HEK293 (cell line): ENCODE measurements at regions not wholly inside any gene's neighbourhood (a gene's known extent, or its start where the extent isn't known, plus 50 kb on each side); places are given as distances from the start of the nearest gene placed in this dataset.

Source experiments
- CTCF ChIA-PET: fragments of 350-600 bp; formaldehyde crosslinking; extraction: SDS; loops from one replicate; lab custom pipeline; 2021; ENCODE audit warnings: antibody characterized with exemption; lab: Yijun Ruan, JAX
- POLR2A ChIA-PET: fragments of 300-600 bp; formaldehyde crosslinking; extraction: SDS; loops from one replicate; lab custom pipeline; 2020; ENCODE audit warnings: antibody characterized with exemption, inconsistent platforms; lab: Yijun Ruan, JAX
- H3K27ac ChIP-seq: fragments of 200-500 bp; sonication (Bioruptor generic); 2 replicates; pipeline ENCODE4 v1.5.1; 2014; ENCODE audit warnings: low read depth, low read length, control low read depth, inconsistent platforms; ENCODE audit errors: extremely low read depth
- H3K36me3 ChIP-seq, 2 experiments: fragments of 200-500 bp in 1 of 2; sonication (Bioruptor generic) in 1 of 2; 1 replicate in 1 of 2; 2 replicates in 1 of 2; pipeline ENCODE4 v1.5.1; 2014 to 2017; ENCODE audit warnings: inconsistent platforms in 2 of 2, low read length in 2 of 2; ENCODE audit not compliant: control insufficient read depth in 2 of 2, insufficient read depth in 1 of 2
- H3K4me1 ChIP-seq: fragments of 200-500 bp; sonication (Bioruptor generic); 2 replicates; pipeline ENCODE4 v1.5.1; 2014; ENCODE audit warnings: mild to moderate bottlenecking, low read length, inconsistent platforms; ENCODE audit not compliant: control insufficient read depth, insufficient read depth
- H3K4me3 ChIP-seq: 2 replicates; pipeline ENCODE4 v1.5.1; 2011; ENCODE audit warnings: low read depth, mild to moderate bottlenecking, control low read depth, low read length, moderate library complexity
- H3K9me3 ChIP-seq: fragments of 200-500 bp; sonication (Bioruptor generic); 2 replicates; pipeline ENCODE4 v1.5.1; 2014; ENCODE audit warnings: low read depth, low read length, inconsistent platforms; ENCODE audit not compliant: control insufficient read depth, insufficient read depth
- GLI2 ChIP-seq: fragments of 450-650 bp; formaldehyde crosslinking; IDR thresholded peaks from 2 replicates; pipeline ENCODE4; 2017; ENCODE audit warnings: missing biosample characterization, missing genetic modification characterization, low read depth, borderline replicate concordance
- HOXD13 ChIP-seq: sonication (generic); formaldehyde crosslinking; IDR thresholded peaks from 2 replicates; pipeline ENCODE4 v1.8.0; 2022; ENCODE audit warnings: missing genetic modification reagents, borderline replicate concordance
- PATZ1 ChIP-seq: fragments of 450-650 bp; formaldehyde crosslinking; IDR thresholded peaks from 2 replicates; pipeline ENCODE4 v1.5.1; 2016; ENCODE audit warnings: missing biosample characterization, missing genetic modification characterization
- SETDB1 ChIP-seq: IDR thresholded peaks from one replicate; pipeline ENCODE4 v1.6.1; 2017; ENCODE audit warnings: mild to moderate bottlenecking, low read length, moderate library complexity, mixed read lengths; ENCODE audit not compliant: insufficient read length
- YY2 ChIP-seq: fragments of 450-650 bp; formaldehyde crosslinking; IDR thresholded peaks from 2 replicates; pipeline ENCODE4 v1.5.1; 2016; ENCODE audit warnings: missing biosample characterization, missing genetic modification characterization
- ZBTB21 ChIP-seq: fragments of 450-650 bp; formaldehyde crosslinking; IDR thresholded peaks from 2 replicates; pipeline ENCODE4 v1.5.1; 2017; ENCODE audit warnings: missing biosample characterization, missing genetic modification characterization
- ZBTB49 ChIP-seq: fragments of 450-650 bp; formaldehyde crosslinking; IDR thresholded peaks from 2 replicates; pipeline ENCODE4 v1.5.1; 2016; ENCODE audit warnings: missing biosample characterization, missing genetic modification characterization, low read depth
- ZBTB7A ChIP-seq: fragments of 450-650 bp; formaldehyde crosslinking; IDR thresholded peaks from 2 replicates; pipeline ENCODE4 v1.5.1; 2016; ENCODE audit warnings: low read depth, missing biosample characterization, missing genetic modification characterization
- ZFP69B ChIP-seq: fragments of 450-650 bp; formaldehyde crosslinking; IDR thresholded peaks from 2 replicates; pipeline ENCODE4 v1.5.1; 2016; ENCODE audit warnings: missing biosample characterization, missing genetic modification characterization
- ZNF112 ChIP-seq: fragments of 450-650 bp; formaldehyde crosslinking; IDR thresholded peaks from 2 replicates; pipeline ENCODE4 v1.5.0; 2017; ENCODE audit warnings: missing biosample characterization, missing genetic modification characterization
- ZNF211 ChIP-seq: fragments of 450-650 bp; formaldehyde crosslinking; IDR thresholded peaks from 2 replicates; pipeline ENCODE4 v1.5.1; 2016; ENCODE audit warnings: low read depth, missing biosample characterization, missing genetic modification characterization
- ZNF37A ChIP-seq: fragments of 450-650 bp; IDR thresholded peaks from 2 replicates; pipeline ENCODE4 v1.5.1; 2018; ENCODE audit warnings: missing biosample characterization, missing genetic modification characterization
- ZNF449 ChIP-seq: fragments of 450-650 bp; formaldehyde crosslinking; IDR thresholded peaks from 2 replicates; pipeline ENCODE4 v1.5.1; 2017; ENCODE audit warnings: missing biosample characterization, mild to moderate bottlenecking, missing genetic modification characterization, moderate library complexity
- ZNF473 ChIP-seq: fragments of 450-650 bp; formaldehyde crosslinking; IDR thresholded peaks from 2 replicates; pipeline ENCODE4 v1.5.1; 2017; ENCODE audit warnings: missing biosample characterization, missing genetic modification characterization
- ZNF596 ChIP-seq: fragments of 450-650 bp; IDR thresholded peaks from 2 replicates; pipeline ENCODE4 v1.5.0; 2018; ENCODE audit warnings: missing biosample characterization, mild to moderate bottlenecking, missing genetic modification characterization, moderate library complexity
- ZSCAN18 ChIP-seq: fragments of 450-650 bp; formaldehyde crosslinking; IDR thresholded peaks from 2 replicates; pipeline ENCODE4 v1.5.1; 2016; ENCODE audit warnings: missing biosample characterization, missing genetic modification characterization
- TF ChIP-seq, protein P1 (sequence below): fragments of 450-650 bp; formaldehyde crosslinking; IDR thresholded peaks from 2 replicates; pipeline ENCODE4 v1.5.1; 2016; ENCODE audit warnings: missing biosample characterization, missing genetic modification characterization
- TF ChIP-seq, protein P2 (sequence below): IDR thresholded peaks from 2 replicates; pipeline ENCODE4 v1.6.1; 2011; ENCODE audit warnings: mild to moderate bottlenecking, low read depth, low read length, borderline replicate concordance
- TF ChIP-seq, protein P3 (sequence below): fragments of 450-650 bp; formaldehyde crosslinking; IDR thresholded peaks from 2 replicates; pipeline ENCODE4 v1.5.1; 2016; ENCODE audit warnings: missing biosample characterization, missing genetic modification characterization
- TF ChIP-seq, protein P4 (sequence below): fragments of 450-650 bp; formaldehyde crosslinking; IDR thresholded peaks from 2 replicates; pipeline ENCODE4 v1.5.1; 2016; ENCODE audit warnings: missing biosample characterization, missing genetic modification characterization

DNA sequence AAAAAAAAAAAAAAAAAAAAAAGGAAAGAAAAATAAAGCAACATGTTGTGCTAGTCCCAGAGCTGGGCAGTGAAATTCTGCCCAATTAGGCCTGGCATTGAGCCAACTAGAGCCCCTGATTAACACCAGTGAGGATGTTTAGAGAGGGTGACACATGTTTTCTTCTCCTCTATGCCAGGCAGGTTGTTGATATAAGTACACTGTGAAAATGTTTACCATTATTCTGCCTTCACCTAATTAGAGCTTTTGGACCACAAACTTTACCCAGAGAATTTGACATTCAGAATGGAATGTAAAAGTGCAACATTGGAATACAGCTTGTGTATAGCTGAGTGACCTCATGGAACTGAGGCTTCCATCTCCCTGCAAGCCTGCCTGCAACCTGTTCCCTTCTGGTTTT lies 62.0 kb upstream of the EPCAM start:
- no peak overlapping the region for H3K27ac ChIP-seq
- H3K4me1 ChIP-seq: peaks cover 32% of the 10 kb centered on the region
- H3K4me3 ChIP-seq: no peak overlapping the region
- ChIA-PET POLR2A (interaction anchor here (0.6 to 0.8 kb wide), 2 partner anchors 128 to 363 kb away, joined by 3 to 4 read pairs; no protein-coding TSS in a partner anchor), CTCF (interaction anchor here (0.6 to 1.2 kb wide), 5 partner anchors 15 to 538 kb away, joined by 3 to 8 read pairs (median 3); no protein-coding TSS in a partner anchor)
- no peaks in the 10 kb centered on the region for H3K9me3 ChIP-seq
- H3K36me3 ChIP-seq: no peaks in the 10 kb centered on the region
- no peak for TF ChIP-seq ZBTB7A (tag by site-specific recombination)
- no peak for TF ChIP-seq ZNF211 (tag by site-specific recombination)
- TF ChIP-seq, protein P1, sequence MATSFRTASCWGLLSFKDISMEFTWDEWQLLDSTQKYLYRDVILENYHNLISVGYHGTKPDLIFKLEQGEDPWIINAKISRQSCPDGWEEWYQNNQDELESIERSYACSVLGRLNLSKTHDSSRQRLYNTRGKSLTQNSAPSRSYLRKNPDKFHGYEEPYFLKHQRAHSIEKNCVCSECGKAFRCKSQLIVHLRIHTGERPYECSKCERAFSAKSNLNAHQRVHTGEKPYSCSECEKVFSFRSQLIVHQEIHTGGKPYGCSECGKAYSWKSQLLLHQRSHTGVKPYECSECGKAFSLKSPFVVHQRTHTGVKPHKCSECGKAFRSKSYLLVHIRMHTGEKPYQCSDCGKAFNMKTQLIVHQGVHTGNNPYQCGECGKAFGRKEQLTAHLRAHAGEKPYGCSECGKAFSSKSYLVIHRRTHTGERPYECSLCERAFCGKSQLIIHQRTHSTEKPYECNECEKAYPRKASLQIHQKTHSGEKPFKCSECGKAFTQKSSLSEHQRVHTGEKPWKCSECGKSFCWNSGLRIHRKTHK: no peak
- no peak for TF ChIP-seq SETDB1
- TF ChIP-seq ZNF473 (tag by site-specific recombination): no peak
- TF ChIP-seq HOXD13: no peak
- no peak for TF ChIP-seq GLI2
- TF ChIP-seq ZNF596 (tag by site-specific recombination): no peak
- 0 out of 2 replicates have a peak, but pooled peaks have one; percentile 22 for TF ChIP-seq ZFP69B (tag by site-specific recombination)
- TF ChIP-seq, protein P2, sequence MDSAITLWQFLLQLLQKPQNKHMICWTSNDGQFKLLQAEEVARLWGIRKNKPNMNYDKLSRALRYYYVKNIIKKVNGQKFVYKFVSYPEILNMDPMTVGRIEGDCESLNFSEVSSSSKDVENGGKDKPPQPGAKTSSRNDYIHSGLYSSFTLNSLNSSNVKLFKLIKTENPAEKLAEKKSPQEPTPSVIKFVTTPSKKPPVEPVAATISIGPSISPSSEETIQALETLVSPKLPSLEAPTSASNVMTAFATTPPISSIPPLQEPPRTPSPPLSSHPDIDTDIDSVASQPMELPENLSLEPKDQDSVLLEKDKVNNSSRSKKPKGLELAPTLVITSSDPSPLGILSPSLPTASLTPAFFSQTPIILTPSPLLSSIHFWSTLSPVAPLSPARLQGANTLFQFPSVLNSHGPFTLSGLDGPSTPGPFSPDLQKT: no peak
- TF ChIP-seq, protein P3, sequence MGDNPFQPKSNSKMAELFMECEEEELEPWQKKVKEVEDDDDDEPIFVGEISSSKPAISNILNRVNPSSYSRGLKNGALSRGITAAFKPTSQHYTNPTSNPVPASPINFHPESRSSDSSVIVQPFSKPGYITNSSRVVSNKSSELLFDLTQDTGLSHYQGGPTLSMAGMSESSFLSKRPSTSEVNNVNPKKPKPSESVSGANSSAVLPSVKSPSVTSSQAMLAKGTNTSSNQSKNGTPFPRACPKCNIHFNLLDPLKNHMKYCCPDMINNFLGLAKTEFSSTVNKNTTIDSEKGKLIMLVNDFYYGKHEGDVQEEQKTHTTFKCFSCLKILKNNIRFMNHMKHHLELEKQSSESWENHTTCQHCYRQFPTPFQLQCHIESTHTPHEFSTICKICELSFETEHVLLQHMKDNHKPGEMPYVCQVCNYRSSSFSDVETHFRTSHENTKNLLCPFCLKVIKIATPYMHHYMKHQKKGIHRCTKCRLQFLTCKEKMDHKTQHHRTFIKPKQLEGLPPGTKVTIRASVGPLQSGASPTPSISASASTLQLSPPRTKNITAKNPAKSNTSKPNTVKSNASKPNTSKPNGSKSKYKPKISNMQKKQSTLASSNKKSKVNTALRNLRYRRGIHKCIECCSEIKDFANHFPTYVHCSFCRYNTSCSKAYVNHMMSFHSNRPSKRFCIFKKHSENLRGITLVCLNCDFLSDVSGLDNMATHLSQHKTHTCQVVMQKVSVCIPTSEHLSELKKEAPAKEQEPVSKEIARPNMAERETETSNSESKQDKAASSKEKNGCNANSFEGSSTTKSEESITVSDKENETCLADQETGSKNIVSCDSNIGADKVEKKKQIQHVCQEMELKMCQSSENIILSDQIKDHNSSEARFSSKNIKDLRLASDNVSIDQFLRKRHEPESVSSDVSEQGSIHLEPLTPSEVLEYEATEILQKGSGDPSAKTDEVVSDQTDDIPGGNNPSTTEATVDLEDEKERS (tag by site-specific recombination): no peak
- peak; percentile 72 for TF ChIP-seq ZNF112
- TF ChIP-seq, protein P4, sequence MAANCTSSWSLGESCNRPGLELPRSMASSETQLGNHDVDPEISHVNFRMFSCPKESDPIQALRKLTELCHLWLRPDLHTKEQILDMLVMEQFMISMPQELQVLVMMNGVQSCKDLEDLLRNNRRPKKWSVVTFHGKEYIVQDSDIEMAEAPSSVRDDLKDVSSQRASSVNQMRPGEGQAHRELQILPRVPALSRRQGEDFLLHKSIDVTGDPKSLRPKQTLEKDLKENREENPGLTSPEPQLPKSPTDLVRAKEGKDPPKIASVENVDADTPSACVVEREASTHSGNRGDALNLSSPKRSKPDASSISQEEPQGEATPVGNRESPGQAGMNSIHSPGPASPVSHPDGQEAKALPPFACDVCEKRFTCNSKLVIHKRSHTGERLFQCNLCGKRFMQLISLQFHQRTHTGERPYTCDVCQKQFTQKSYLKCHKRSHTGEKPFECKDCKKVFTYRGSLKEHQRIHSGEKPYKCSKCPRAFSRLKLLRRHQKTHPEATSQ (tag by site-specific recombination): no peak
- TF ChIP-seq ZNF449 (tag by site-specific recombination): no peak
- TF ChIP-seq ZBTB21 (tag by site-specific recombination): no peak
- no peak for TF ChIP-seq YY2 (tag by site-specific recombination)
- no peak for TF ChIP-seq PATZ1 (tag by site-specific recombination)
- no peak for TF ChIP-seq ZNF37A (tag by site-specific recombination)
- TF ChIP-seq ZBTB49 (tag by site-specific recombination): no peak
- no peak for TF ChIP-seq ZSCAN18 (tag by site-specific recombination)
